NCI-H774 (cell line): ENCODE measurements at regions not wholly inside any gene's neighbourhood (a gene's known extent, or its start where the extent isn't known, plus 50 kb on each side); places are given as distances from the start of the nearest gene placed in this dataset.

Experiments
- DNase-seq: peaks from one replicate; lab custom pipeline; 2025; lab: John Stamatoyannopoulos, UW

- DNase-seq = no peak
These were observed 268.6 kb upstream of the PDGFD start for GRCh38 chr11:104432526-104432925.

- no peak for DNase-seq
These were observed 258.5 kb upstream of the PDGFD start for GRCh38 chr11:104422324-104422944.

- DNase-seq = no peak
These were observed 246.4 kb upstream of the PDGFD start for GRCh38 chr11:104410336-104410735.

GRCh38 chr11:104408630-104409029 is 244.7 kb upstream of the PDGFD start:
- no peak for DNase-seq

GRCh38 chr11:104405277-104405676 is 241.3 kb upstream of the PDGFD start:
- DNase-seq = no peak

GRCh38 chr11:104404231-104405175 is 240.6 kb upstream of the PDGFD start:
- DNase-seq = no peak

- DNase-seq = no peak
These were observed 239.0 kb upstream of the PDGFD start for GRCh38 chr11:104402812-104403521.

DNA sequence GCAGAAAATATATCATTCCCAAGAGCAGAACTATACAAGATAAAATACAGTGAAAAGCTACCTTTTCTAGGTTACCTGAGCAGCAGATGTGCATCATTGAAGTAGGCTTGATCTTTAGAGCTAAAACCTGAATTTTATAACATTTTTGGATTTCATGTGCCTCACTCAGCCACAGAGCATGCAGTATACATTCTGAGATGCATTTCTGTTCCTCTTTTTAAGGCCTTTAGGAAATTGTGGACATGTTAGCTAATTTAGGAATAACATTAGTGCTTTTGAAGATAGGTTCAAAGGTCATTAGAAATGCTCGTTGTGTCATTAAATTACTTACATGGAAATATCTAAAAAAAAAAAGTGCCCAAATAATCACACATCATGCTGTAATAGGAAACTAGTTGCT is 230.6 kb upstream of the PDGFD start:
- no peak for DNase-seq

- DNase-seq = no peak
These were observed 226.7 kb upstream of the PDGFD start for GRCh38 chr11:104390651-104391050.

DNA sequence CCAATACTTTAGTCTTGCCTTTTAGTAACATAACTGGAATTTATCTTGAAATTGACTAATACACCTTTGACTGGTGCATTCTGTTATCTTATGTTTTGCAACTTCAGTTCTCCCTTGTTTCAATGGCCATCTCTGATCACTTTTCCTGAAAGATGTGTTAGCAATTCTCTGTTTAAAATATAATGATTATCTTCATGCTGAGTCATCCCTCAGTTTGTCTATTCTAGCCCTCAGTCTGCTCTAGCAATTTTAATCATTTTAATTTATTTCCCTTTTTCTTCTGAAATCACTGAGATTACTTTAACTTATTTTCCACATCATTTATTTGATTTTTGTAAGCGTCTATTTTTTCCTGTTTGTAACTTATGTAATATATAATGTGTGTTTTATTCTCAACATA is 221.9 kb upstream of the PDGFD start:
- no peak for DNase-seq

- DNase-seq = no peak
These were observed 216.4 kb upstream of the PDGFD start for GRCh38 chr11:104380358-104380757.

- DNase-seq = no peak
These were observed 208.2 kb upstream of the PDGFD start for GRCh38 chr11:104372111-104372510.

- DNase-seq = no peak
These were observed 206.5 kb upstream of the PDGFD start for GRCh38 chr11:104370478-104370877.

- DNase-seq = no peak
These were observed 205.8 kb upstream of the PDGFD start for GRCh38 chr11:104369761-104370160.

DNA sequence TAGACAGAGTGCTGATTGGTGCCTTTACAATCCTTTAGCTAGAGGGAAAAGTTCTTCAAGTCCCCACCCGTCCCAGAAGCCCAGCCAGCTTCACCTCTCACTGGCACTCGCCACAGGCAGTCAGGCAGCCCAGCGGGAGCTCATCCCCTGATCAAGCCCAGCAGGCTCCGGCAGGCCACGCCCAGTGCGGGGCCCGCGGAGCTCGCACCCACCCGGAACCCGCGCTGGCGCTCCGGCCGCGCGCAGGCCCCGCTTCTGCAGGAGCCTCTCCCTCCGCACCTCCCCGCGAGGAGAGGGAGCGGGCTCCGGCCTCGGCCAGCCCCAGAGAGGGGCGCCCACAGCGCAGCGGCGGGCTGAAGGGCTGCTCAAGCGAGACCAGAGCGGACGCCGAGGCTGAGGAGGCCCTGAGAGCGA is 202.4 kb upstream of the PDGFD start:
- no peak for DNase-seq

DNA sequence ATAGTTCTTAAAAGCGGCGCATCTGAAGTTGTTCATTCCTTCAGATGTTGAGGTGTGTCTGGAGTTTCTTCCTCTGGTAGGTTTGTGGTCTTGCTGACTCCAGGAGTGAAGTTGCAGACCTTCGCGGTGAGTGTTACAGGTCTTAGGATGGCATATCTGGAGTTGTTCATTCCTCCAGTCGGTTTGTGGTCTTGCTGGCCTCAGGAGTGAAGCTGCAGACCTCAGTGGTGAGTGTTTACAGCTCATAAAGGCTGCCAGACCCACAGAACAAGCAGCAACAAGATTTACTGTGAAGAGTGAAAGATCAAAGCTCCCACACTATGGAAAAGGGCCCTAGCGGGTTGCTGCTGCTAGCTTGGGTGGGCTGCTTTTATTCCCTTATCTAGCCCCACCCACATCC is 201.7 kb upstream of the PDGFD start:
- DNase-seq = no peak

GRCh38 chr11:104361975-104362374 is 198.0 kb upstream of the PDGFD start:
- no peak for DNase-seq

DNA sequence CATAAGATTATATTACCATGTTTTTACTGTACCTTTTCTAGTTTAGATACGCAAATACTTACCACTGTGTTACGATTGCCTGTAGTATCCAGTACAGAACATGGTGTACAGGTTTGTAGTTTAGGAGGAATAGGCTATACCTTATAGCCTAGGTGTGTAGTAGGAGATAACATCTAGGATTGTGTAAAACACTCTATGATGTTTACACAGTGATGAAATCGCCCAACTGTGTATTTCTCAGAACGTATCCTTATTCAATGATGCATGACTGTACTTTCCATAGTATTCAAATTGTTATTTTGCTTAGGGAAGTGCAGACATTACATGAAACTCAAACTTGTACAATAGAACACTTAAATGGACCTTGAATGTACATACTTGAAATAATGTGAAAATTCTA is 188.1 kb upstream of the PDGFD start:
- no peak for DNase-seq

DNA sequence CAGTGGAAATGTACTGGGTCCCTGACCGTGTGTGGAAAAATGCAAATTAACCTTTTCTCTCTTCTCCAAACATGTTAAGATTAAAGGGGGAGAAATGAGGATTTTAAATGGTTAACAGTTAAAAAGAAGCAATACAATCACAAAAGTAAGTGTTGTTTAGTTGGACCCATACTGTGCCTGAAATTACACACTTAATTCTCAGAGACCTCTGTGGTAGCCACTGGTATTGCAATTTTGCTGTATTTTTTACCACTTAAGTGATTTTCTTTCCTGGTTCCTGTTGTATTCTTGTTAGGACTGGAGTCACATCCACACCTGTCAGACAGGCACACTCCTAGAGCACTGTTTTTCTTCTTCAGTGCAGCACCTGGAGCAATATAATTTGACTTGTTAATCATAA is 179.6 kb upstream of the PDGFD start:
- peak; percentile 64 for DNase-seq

DNA sequence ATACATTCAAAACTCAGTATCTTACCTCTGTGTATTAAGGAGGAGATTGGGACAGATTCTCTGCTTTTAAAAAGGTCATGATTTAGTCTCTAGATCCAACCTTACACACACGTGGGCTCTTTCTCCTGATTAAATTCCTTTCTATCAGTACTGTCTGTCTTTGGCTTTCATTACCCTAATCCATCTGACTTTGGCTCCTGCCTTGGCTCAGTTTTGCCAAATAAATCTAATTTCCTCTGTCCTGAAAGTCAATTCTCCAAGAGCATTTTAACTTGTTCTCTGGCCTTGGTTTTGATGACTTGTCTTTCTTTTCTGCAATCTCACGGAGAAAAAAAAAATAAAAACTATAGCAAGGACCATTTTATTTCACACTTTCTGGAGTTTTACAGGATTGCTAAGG is 176.6 kb upstream of the PDGFD start:
- no peak for DNase-seq

DNA sequence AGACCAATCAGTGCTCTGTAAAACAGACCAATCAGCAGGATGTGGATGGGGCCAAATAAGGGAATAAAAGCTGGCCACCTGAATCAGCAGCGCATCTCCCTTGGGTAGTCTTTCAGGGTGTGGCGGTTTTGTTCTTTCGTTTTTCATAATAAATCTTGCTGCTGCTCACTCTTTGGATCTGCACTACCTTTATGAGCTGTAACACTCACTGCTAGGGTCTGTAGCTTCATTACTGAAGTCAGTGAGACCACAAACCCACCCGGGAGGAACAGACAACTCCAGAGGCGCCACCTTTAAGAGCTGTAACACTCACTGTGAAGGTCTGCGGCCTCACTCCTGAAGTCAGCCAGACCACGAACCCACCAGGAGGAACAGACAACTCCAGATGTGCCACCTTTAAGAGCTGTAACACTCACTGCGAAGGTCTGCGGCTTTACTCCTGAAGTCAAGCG is 175.5 kb upstream of the PDGFD start:
- DNase-seq = no peak

GRCh38 chr11:104338186-104338585 is 174.2 kb upstream of the PDGFD start:
- no peak for DNase-seq

GRCh38 chr11:104337273-104337672 is 173.3 kb upstream of the PDGFD start:
- no peak for DNase-seq
